Natural killer cell treated with Interleukin-12 subunit alpha and Interleukin-12 subunit beta and Interleukin-15 and Interleukin-18, amount 100 ng/mL, for 72 hours (primary cell): ENCODE measurements at regions not wholly inside any gene's neighbourhood (a gene's known extent, or its start where the extent isn't known, plus 50 kb on each side); places are given as distances from the start of the nearest gene placed in this dataset.
"Not testable (repeated sequence)": the region's sequence is repeated elsewhere in the genome, so short reads cannot be mapped to it uniquely, and the experiment has no call there.

Experiments used
- ATAC-seq, 2 donors: fragments of 150-1000 bp; cut with Tn5 transposase in 1 of 2; sonication (Bioruptor Pico), chemical (Tn5 transposase) in 1 of 2; 2 replicates each; pipeline ENCODE4 v1.10.0; 2021
- DNase-seq: peaks from one replicate; pipeline ENCODE4 v3.0.0; 2022; ENCODE audit warnings: low spot score
- H3K27ac Mint-ChIP-seq, 2 donors: 1 replicate in 1 of 2; 2 replicates in 1 of 2; pipeline ENCODE4 v1.8.0; 2022; ENCODE audit warnings: mixed read lengths in 2 of 2, mild to moderate bottlenecking in 1 of 2, moderate library complexity in 1 of 2
- H3K27me3 Mint-ChIP-seq, 2 donors: 1 replicate in 1 of 2; 2 replicates in 1 of 2; pipeline ENCODE4 v1.8.0; 2022; ENCODE audit warnings: mixed read lengths in 2 of 2
- H3K36me3 Mint-ChIP-seq: one replicate; pipeline ENCODE4 v1.8.0; 2022; ENCODE audit warnings: mixed read lengths
- H3K4me1 Mint-ChIP-seq, 2 donors: 1 replicate in 1 of 2; 2 replicates in 1 of 2; pipeline ENCODE4 v1.8.0; 2022; ENCODE audit warnings: low read depth in 2 of 2, mixed read lengths in 2 of 2, mild to moderate bottlenecking in 1 of 2
- H3K4me3 Mint-ChIP-seq: one replicate; pipeline ENCODE4 v1.8.0; 2022; ENCODE audit warnings: mixed read lengths
- H3K9me3 Mint-ChIP-seq: 2 replicates; pipeline ENCODE4 v1.8.0; 2022; ENCODE audit warnings: mixed read lengths

- DNase-seq (no peak), ATAC-seq (no peak)
- Mint-ChIP-seq H3K4me3 (no peak overlapping the region), H3K36me3 (no peaks in the 10 kb centered on the region), H3K4me1 (no peaks in the 10 kb centered on the region), H3K27ac (no peak overlapping the region), H3K9me3 (no peaks in the 10 kb centered on the region), H3K27me3 (peaks cover 16 to 31% of the 10 kb centered on the region in 2 donors)
Observed at GRCh38 chr4:153905231-153905630, 116.3 kb upstream of the SFRP2 start.

- ATAC-seq (no peak), DNase-seq (no peak)
- Mint-ChIP-seq H3K27me3 (peaks cover 16 to 32% of the 10 kb centered on the region in 2 donors), H3K4me3 (no peak overlapping the region), H3K36me3 (no peaks in the 10 kb centered on the region), H3K27ac (no peak overlapping the region), H3K9me3 (no peaks in the 10 kb centered on the region), H3K4me1 (no peaks in the 10 kb centered on the region)
Observed at GRCh38 chr4:153904011-153904410, 115.1 kb upstream of the SFRP2 start.

- peaks cover 16 to 30% of the 10 kb centered on the region in 2 donors for H3K27me3 Mint-ChIP-seq
- DNase-seq (no peak), ATAC-seq (no peak)
- no peaks in the 10 kb centered on the region for H3K4me1 Mint-ChIP-seq
- no peak overlapping the region for H3K4me3 Mint-ChIP-seq
- no peaks in the 10 kb centered on the region for H3K36me3 Mint-ChIP-seq
- H3K27ac Mint-ChIP-seq = no peak overlapping the region
- peaks cover 4% of the 10 kb centered on the region for H3K9me3 Mint-ChIP-seq
Observed at GRCh38 chr4:153901220-153901619, 112.3 kb upstream of the SFRP2 start.

GRCh38 chr4:153900426-153900825 is 111.5 kb upstream of the SFRP2 start:
- DNase-seq (no peak), ATAC-seq (no peak)
- Mint-ChIP-seq H3K36me3 (no peaks in the 10 kb centered on the region), H3K27me3 (peaks cover 10 to 22% of the 10 kb centered on the region in 2 donors), H3K4me3 (no peak overlapping the region), H3K9me3 (peaks cover 4% of the 10 kb centered on the region), H3K4me1 (no peaks in the 10 kb centered on the region), H3K27ac (no peak overlapping the region)

- ATAC-seq (no peak), DNase-seq (no peak)
- Mint-ChIP-seq H3K36me3 (no peaks in the 10 kb centered on the region), H3K4me1 (no peaks in the 10 kb centered on the region), H3K4me3 (no peak overlapping the region), H3K9me3 (no peaks in the 10 kb centered on the region), H3K27ac (no peak overlapping the region), H3K27me3 (peaks cover 7 to 8% of the 10 kb centered on the region in 2 donors)
Observed at GRCh38 chr4:153890761-153891160, 101.9 kb upstream of the SFRP2 start.

- Mint-ChIP-seq H3K4me3 (no peak overlapping the region), H3K27me3 (peaks cover 8 to 9% of the 10 kb centered on the region in 2 donors), H3K36me3 (no peaks in the 10 kb centered on the region)
Observed at GRCh38 chr4:153887217-153887616, 98.3 kb upstream of the SFRP2 start.

GRCh38 chr4:153884325-153884724 is 95.4 kb upstream of the SFRP2 start:
- Mint-ChIP-seq H3K36me3 (peaks cover 8% of the 10 kb centered on the region), H3K27me3 (peaks cover 4 to 8% of the 10 kb centered on the region in 2 donors), H3K9me3 (peaks cover 9% of the 10 kb centered on the region), H3K4me1 (no peaks in the 10 kb centered on the region), H3K27ac (no peak overlapping the region), H3K4me3 (no peak overlapping the region)
- ATAC-seq = no peak
- no peak for DNase-seq

More at GRCh38 chr4:153887217-153887616, 98.3 kb upstream of the SFRP2 start:
- DNase-seq (no peak), ATAC-seq (no peak)
- no peaks in the 10 kb centered on the region for H3K9me3 Mint-ChIP-seq
- H3K4me1 Mint-ChIP-seq = no peaks in the 10 kb centered on the region
- no peak overlapping the region for H3K27ac Mint-ChIP-seq

- H3K4me1 Mint-ChIP-seq = no peaks in the 10 kb centered on the region
- H3K27me3 Mint-ChIP-seq = peaks cover 4 to 8% of the 10 kb centered on the region in 2 donors
- H3K4me3 Mint-ChIP-seq = no peak overlapping the region
- H3K36me3 Mint-ChIP-seq = peaks cover 8% of the 10 kb centered on the region
- ATAC-seq (no peak), DNase-seq (no peak)
- no peak overlapping the region for H3K27ac Mint-ChIP-seq
- peaks cover 13% of the 10 kb centered on the region for H3K9me3 Mint-ChIP-seq
Observed at GRCh38 chr4:153880983-153881382, 92.1 kb upstream of the SFRP2 start.

- no peaks in the 10 kb centered on the region for H3K4me1 Mint-ChIP-seq
- H3K36me3 Mint-ChIP-seq = peaks cover 8% of the 10 kb centered on the region
- H3K27ac Mint-ChIP-seq = no peak overlapping the region
- DNase-seq (no peak), ATAC-seq (no peak)
- H3K27me3 Mint-ChIP-seq = peaks cover 0 to 4% of the 10 kb centered on the region in 2 donors
- H3K9me3 Mint-ChIP-seq = peaks cover 13% of the 10 kb centered on the region
- no peak overlapping the region for H3K4me3 Mint-ChIP-seq
Observed at GRCh38 chr4:153877898-153878297, 89.0 kb upstream of the SFRP2 start.

- Mint-ChIP-seq H3K4me1 (no peaks in the 10 kb centered on the region), H3K9me3 (no peaks in the 10 kb centered on the region), H3K4me3 (no peak overlapping the region), H3K36me3 (peaks cover 1% of the 10 kb centered on the region), H3K27me3 (peaks cover 5 to 7% of the 10 kb centered on the region in 2 donors), H3K27ac (no peak overlapping the region)
- DNase-seq = no peak
- no peak for ATAC-seq
Observed at GRCh38 chr4:153873741-153874140, 84.9 kb upstream of the SFRP2 start.

GRCh38 chr4:153866766-153867165 is 77.9 kb upstream of the SFRP2 start:
- Mint-ChIP-seq H3K36me3 (peaks cover 24% of the 10 kb centered on the region), H3K9me3 (peaks cover 20% of the 10 kb centered on the region), H3K27me3 (peaks cover 0 to 15% of the 10 kb centered on the region in 2 donors)
- not testable (repeated sequence) for DNase-seq, H3K4me3 Mint-ChIP-seq, H3K4me1 Mint-ChIP-seq, H3K27ac Mint-ChIP-seq, ATAC-seq

GRCh38 chr4:153852501-153852900 is 63.6 kb upstream of the SFRP2 start:
- H3K36me3 Mint-ChIP-seq = peaks cover 9% of the 10 kb centered on the region
- DNase-seq (no peak), ATAC-seq (no peak)
- no peak overlapping the region for H3K4me3 Mint-ChIP-seq
- H3K4me1 Mint-ChIP-seq = no peaks in the 10 kb centered on the region
- H3K27ac Mint-ChIP-seq = no peak overlapping the region
- peaks cover 21 to 36% of the 10 kb centered on the region in 2 donors for H3K27me3 Mint-ChIP-seq
- H3K9me3 Mint-ChIP-seq = peaks cover 13% of the 10 kb centered on the region

- H3K4me3 Mint-ChIP-seq = no peak overlapping the region
- H3K27me3 Mint-ChIP-seq = peaks cover 19 to 35% of the 10 kb centered on the region in 2 donors
- ATAC-seq (no peak), DNase-seq (no peak)
- H3K27ac Mint-ChIP-seq = no peak overlapping the region
- H3K36me3 Mint-ChIP-seq = peaks cover 9% of the 10 kb centered on the region
- H3K4me1 Mint-ChIP-seq = no peaks in the 10 kb centered on the region
- H3K9me3 Mint-ChIP-seq = peaks cover 6% of the 10 kb centered on the region
Observed at GRCh38 chr4:153850533-153851280, 61.8 kb upstream of the SFRP2 start.

GRCh38 chr4:153844144-153844543 is 55.3 kb upstream of the SFRP2 start:
- Mint-ChIP-seq H3K36me3 (no peaks in the 10 kb centered on the region), H3K4me3 (no peak overlapping the region), H3K27ac (no peak overlapping the region), H3K27me3 (peaks cover 12 to 23% of the 10 kb centered on the region in 2 donors), H3K9me3 (no peaks in the 10 kb centered on the region), H3K4me1 (no peaks in the 10 kb centered on the region)
- DNase-seq (no peak), ATAC-seq (peak; percentile 41 to 56)
